ENCODE measurements at regions not wholly inside any gene's neighbourhood (a gene's known extent, or its start where the extent isn't known, plus 50 kb on each side); places are given as distances from the start of the nearest gene placed in this dataset.

DNA sequence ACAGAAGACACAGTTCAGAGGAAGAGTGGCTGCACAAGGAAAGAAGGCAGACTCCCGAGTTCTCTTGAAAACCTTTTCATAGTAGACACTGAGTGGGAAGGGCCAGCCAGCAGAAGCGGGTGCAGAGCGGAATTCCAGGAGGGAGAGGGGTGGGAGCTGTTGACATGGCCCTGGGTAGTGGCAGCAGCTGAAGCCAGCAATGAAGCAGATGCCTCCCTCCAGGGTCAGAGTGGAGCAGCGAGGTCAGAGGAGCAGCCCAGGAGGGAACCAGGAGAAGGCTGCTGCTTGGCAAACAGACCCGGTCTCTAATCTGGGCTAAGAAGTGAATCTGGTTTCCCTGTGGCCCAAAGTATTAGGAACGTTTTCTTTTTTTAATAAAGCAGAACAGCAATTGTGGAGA, 73.9 kb upstream of the SPATA13 start:
- TF ChIP-seq, protein P1, sequence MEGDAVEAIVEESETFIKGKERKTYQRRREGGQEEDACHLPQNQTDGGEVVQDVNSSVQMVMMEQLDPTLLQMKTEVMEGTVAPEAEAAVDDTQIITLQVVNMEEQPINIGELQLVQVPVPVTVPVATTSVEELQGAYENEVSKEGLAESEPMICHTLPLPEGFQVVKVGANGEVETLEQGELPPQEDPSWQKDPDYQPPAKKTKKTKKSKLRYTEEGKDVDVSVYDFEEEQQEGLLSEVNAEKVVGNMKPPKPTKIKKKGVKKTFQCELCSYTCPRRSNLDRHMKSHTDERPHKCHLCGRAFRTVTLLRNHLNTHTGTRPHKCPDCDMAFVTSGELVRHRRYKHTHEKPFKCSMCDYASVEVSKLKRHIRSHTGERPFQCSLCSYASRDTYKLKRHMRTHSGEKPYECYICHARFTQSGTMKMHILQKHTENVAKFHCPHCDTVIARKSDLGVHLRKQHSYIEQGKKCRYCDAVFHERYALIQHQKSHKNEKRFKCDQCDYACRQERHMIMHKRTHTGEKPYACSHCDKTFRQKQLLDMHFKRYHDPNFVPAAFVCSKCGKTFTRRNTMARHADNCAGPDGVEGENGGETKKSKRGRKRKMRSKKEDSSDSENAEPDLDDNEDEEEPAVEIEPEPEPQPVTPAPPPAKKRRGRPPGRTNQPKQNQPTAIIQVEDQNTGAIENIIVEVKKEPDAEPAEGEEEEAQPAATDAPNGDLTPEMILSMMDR (IDR thresholded peaks at IDR 0.05) = no peak
- TF ChIP-seq POLR2A (IDR thresholded peaks at IDR 0.05) = no peak
